SK-N-SH treated with all-trans-retinoic acid at 6 μM for 48 hours (cell line): ENCODE measurements at regions not wholly inside any gene's neighbourhood (a gene's known extent, or its start where the extent isn't known, plus 50 kb on each side); places are given as distances from the start of the nearest gene placed in this dataset.
A peak's percentile ranks its signal among the peaks of the same experiment; 100 is the strongest.

ENCODE experiments used
- ATAC-seq: fragments of 200-7000 bp; cut with Tn5 transposase; 3 replicates; pipeline ENCODE4 v1.9.1; 2020; ENCODE audit warnings: mild to moderate bottlenecking, moderate library complexity
- ARNTL ChIP-seq: fragments of 450-650 bp; formaldehyde crosslinking; IDR thresholded peaks from 2 replicates; pipeline ENCODE4 v1.5.0; 2020; ENCODE audit warnings: low read depth, mild to moderate bottlenecking, moderate library complexity, borderline replicate concordance
- BACH2 ChIP-seq: fragments of 250-450 bp; sonication (Bioruptor Pico); IDR thresholded peaks from 2 replicates; pipeline ENCODE4 v1.9.0; 2021; ENCODE audit warnings: mild to moderate bottlenecking, borderline replicate concordance
- CSDC2 ChIP-seq: fragments of 250-450 bp; sonication (Bioruptor Pico); IDR thresholded peaks from 2 replicates; pipeline ENCODE4 v1.5.0; 2020; ENCODE audit warnings: mild to moderate bottlenecking, moderate library complexity
- ESRRG ChIP-seq: fragments of 250-450 bp; sonication (Bioruptor Pico); IDR thresholded peaks from 2 replicates; pipeline ENCODE4 v1.6.1; 2021; ENCODE audit warnings: mild to moderate bottlenecking
- GLIS3 ChIP-seq: fragments of 250-450 bp; sonication (Bioruptor Pico); IDR thresholded peaks from 2 replicates; pipeline ENCODE4 v1.5.0; 2020; ENCODE audit warnings: mild to moderate bottlenecking, moderate library complexity
- ISL1 ChIP-seq: fragments of 250-450 bp; sonication (Bioruptor Pico); IDR thresholded peaks from 2 replicates; pipeline ENCODE4 v2.1.2; 2022; ENCODE audit warnings: mild to moderate bottlenecking, moderate library complexity
- OSR1 ChIP-seq: fragments of 250-450 bp; sonication (Bioruptor Pico); IDR thresholded peaks from 2 replicates; pipeline ENCODE4 v1.8.0; 2022; ENCODE audit warnings: moderate library complexity, mild to moderate bottlenecking, inconsistent platforms
- PPARA ChIP-seq: fragments of 250-450 bp; sonication (Bioruptor Pico); IDR thresholded peaks from 2 replicates; pipeline ENCODE4 v1.5.0; 2020; ENCODE audit warnings: mild to moderate bottlenecking, borderline replicate concordance
- RARB ChIP-seq: fragments of 250-450 bp; sonication (Bioruptor Pico); IDR thresholded peaks from 2 replicates; pipeline ENCODE4 v1.8.0; 2021; ENCODE audit warnings: mild to moderate bottlenecking, moderate library complexity
- SNAI2 ChIP-seq: fragments of 250-450 bp; sonication (Bioruptor Pico); IDR thresholded peaks from 2 replicates; pipeline ENCODE4 v1.5.0; 2020; ENCODE audit warnings: mild to moderate bottlenecking, moderate library complexity
- TOX ChIP-seq: fragments of 250-450 bp; sonication (Bioruptor Pico); IDR thresholded peaks from 2 replicates; pipeline ENCODE4 v1.8.0; 2021; ENCODE audit warnings: mild to moderate bottlenecking, moderate library complexity, borderline replicate concordance
- TSHZ2 ChIP-seq: fragments of 250-450 bp; sonication (Bioruptor Pico); IDR thresholded peaks from 2 replicates; pipeline ENCODE4 v1.5.0; 2020; ENCODE audit warnings: mild to moderate bottlenecking, moderate library complexity
- ZC3H10 ChIP-seq: fragments of 250-450 bp; sonication (Bioruptor Pico); IDR thresholded peaks from 2 replicates; pipeline ENCODE4 v1.5.1; 2021; ENCODE audit warnings: mild to moderate bottlenecking, moderate library complexity
- ZFP30 ChIP-seq: fragments of 450-650 bp; formaldehyde crosslinking; IDR thresholded peaks from 2 replicates; pipeline ENCODE4 v1.5.0; 2022; ENCODE audit warnings: mild to moderate bottlenecking, moderate library complexity
- ZNF565 ChIP-seq: fragments of 450-650 bp; formaldehyde crosslinking; conservative IDR thresholded peaks from 2 replicates; pipeline ENCODE4 v1.5.0; 2020; ENCODE audit warnings: low read depth, mild to moderate bottlenecking, moderate library complexity
- ZNF8 ChIP-seq: fragments of 450-650 bp; formaldehyde crosslinking; IDR thresholded peaks from 2 replicates; pipeline ENCODE4 v1.5.0; 2020; ENCODE audit warnings: mild to moderate bottlenecking, moderate library complexity
- TF ChIP-seq, protein P1 (sequence below): fragments of 250-450 bp; sonication (Bioruptor Pico); IDR thresholded peaks from 2 replicates; pipeline ENCODE4 v1.8.0; 2020; ENCODE audit warnings: mild to moderate bottlenecking, moderate library complexity, borderline replicate concordance
- TF ChIP-seq, protein P2 (sequence below): fragments of 250-450 bp; sonication (Bioruptor Pico); IDR thresholded peaks from 2 replicates; pipeline ENCODE4 v1.5.1; 2020; ENCODE audit warnings: low read depth, mild to moderate bottlenecking, moderate library complexity
- TF ChIP-seq, protein P3 (sequence below): fragments of 250-450 bp; sonication (Bioruptor Pico); IDR thresholded peaks from 2 replicates; pipeline ENCODE4 v1.5.1; 2021; ENCODE audit warnings: mild to moderate bottlenecking, moderate library complexity
- TF ChIP-seq, protein P4 (sequence below): fragments of 250-450 bp; sonication (Bioruptor Pico); IDR thresholded peaks from 2 replicates; pipeline ENCODE4 v1.8.0; 2021; ENCODE audit warnings: low read depth, mild to moderate bottlenecking, moderate library complexity, borderline replicate concordance

DNA sequence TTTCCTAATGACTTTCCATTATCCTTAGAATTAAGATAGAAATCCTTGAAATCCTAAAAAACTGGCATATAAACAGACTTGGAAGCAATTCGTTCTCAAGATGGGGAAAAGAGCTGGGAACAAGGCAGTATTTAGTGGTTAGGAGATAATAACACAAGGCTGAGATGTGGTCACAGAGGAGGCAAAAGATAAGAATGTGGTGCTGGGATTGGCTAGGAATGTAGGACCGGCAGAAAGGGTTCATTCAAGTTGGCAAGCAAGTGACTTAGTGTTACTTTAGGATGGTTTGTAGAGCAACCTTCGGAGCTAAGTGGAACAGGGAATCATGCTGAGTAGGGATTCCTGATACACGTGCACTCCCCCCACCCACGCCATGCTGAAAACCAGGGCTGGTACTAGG, 121.9 kb upstream of the RPS6KA3 start:
- ATAC-seq, result no peak
- TF ChIP-seq ZNF565 (CRISPR knock-in tag) (no peak), ZNF8 (CRISPR knock-in tag) (no peak), GLIS3 (CRISPR knock-in tag) (no peak), TOX (CRISPR knock-in tag) (no peak), CSDC2 (no peak), ZC3H10 (no peak), RARB (CRISPR knock-in tag) (no peak)
- TF ChIP-seq, protein P1, sequence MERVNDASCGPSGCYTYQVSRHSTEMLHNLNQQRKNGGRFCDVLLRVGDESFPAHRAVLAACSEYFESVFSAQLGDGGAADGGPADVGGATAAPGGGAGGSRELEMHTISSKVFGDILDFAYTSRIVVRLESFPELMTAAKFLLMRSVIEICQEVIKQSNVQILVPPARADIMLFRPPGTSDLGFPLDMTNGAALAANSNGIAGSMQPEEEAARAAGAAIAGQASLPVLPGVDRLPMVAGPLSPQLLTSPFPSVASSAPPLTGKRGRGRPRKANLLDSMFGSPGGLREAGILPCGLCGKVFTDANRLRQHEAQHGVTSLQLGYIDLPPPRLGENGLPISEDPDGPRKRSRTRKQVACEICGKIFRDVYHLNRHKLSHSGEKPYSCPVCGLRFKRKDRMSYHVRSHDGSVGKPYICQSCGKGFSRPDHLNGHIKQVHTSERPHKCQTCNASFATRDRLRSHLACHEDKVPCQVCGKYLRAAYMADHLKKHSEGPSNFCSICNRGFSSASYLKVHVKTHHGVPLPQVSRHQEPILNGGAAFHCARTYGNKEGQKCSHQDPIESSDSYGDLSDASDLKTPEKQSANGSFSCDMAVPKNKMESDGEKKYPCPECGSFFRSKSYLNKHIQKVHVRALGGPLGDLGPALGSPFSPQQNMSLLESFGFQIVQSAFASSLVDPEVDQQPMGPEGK (CRISPR knock-in tag), result no peak
- TF ChIP-seq, protein P2, sequence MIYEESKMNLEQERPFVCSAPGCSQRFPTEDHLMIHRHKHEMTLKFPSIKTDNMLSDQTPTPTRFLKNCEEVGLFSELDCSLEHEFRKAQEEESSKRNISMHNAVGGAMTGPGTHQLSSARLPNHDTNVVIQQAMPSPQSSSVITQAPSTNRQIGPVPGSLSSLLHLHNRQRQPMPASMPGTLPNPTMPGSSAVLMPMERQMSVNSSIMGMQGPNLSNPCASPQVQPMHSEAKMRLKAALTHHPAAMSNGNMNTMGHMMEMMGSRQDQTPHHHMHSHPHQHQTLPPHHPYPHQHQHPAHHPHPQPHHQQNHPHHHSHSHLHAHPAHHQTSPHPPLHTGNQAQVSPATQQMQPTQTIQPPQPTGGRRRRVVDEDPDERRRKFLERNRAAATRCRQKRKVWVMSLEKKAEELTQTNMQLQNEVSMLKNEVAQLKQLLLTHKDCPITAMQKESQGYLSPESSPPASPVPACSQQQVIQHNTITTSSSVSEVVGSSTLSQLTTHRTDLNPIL (CRISPR knock-in tag), result no peak

- no peak for TF ChIP-seq ARNTL
- TF ChIP-seq OSR1 (CRISPR knock-in tag), result no peak
- TF ChIP-seq RARB (CRISPR knock-in tag), result no peak
- no peak for TF ChIP-seq PPARA
- no peak for TF ChIP-seq CSDC2
- TF ChIP-seq TSHZ2, result no peak
- TF ChIP-seq, protein P2 (CRISPR knock-in tag), result no peak
- ATAC-seq, result no peak
Observed at GRCh38 chrX:20383477-20383876, 116.8 kb upstream of the RPS6KA3 start.

DNA sequence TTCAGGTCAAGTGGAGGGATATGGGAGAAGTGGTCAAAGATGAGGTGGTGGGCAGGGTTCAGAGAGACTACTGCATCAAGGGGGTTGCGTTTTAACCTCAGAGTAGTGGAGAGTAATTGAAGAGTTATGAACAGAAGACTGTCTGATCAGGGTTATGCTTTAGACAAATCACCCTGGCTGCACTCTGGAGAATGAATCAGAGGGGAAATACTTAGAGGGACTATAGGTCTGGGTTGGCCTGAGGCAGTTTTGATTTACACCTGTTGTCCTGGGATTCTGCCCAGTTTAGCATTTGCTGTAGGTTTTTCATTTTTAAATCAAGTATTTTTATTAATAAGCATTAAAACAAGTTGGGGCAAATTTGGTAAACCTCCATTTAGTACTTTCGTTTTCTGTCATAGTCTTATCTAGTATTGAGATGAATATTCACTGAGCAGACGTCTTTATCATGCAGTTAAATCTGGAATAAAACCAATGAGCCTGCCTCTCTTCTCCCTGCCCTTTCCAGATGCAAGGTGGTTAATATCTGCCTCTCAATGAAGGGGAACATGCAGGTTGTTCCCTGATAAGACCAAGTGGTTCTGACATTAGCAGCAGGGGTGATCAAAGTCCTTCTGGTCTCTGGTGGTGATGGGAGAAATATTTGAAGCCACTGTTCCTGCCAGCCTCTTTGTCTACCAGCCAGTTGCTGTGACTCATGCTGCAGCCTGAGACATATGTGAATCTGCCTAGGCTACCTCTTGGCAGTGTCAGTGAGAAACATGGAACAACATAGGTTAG, 116.0 kb upstream of the RPS6KA3 start:
- peak; percentile 87 for ATAC-seq
- no peak for TF ChIP-seq ZC3H10
- peak; percentile 35; the same call in 1 of the 2 replicates for TF ChIP-seq ISL1 (CRISPR knock-in tag)
- TF ChIP-seq, all 23 proteins: peak for 1

DNA sequence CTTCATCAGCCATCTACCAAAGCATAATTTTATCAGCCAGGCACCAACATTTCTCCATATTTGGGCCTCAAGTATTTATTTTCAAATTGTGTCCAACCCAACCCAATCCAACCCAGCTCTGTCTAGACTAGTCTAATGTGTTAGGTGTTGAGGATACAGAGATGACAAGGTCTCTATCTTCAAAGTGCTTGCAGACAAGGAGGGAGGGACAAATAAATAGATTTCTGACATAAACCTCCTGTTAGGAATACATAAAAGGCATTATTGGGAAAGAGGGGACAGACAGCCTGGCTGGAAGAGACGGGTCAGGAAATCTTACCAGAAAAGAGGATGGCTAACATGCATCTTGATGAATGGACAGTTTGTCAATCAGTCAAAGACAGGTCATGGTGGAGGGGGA, 115.4 kb upstream of the RPS6KA3 start:
- no peak for ATAC-seq
- TF ChIP-seq ZC3H10, result no peak
- no peak for TF ChIP-seq ZNF8 (CRISPR knock-in tag)
- TF ChIP-seq, protein P3, sequence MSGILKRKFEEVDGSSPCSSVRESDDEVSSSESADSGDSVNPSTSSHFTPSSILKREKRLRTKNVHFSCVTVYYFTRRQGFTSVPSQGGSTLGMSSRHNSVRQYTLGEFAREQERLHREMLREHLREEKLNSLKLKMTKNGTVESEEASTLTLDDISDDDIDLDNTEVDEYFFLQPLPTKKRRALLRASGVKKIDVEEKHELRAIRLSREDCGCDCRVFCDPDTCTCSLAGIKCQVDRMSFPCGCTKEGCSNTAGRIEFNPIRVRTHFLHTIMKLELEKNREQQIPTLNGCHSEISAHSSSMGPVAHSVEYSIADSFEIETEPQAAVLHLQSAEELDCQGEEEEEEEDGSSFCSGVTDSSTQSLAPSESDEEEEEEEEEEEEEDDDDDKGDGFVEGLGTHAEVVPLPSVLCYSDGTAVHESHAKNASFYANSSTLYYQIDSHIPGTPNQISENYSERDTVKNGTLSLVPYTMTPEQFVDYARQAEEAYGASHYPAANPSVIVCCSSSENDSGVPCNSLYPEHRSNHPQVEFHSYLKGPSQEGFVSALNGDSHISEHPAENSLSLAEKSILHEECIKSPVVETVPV, result no peak
- TF ChIP-seq ESRRG (CRISPR knock-in tag), result no peak
- no peak for TF ChIP-seq BACH2
- TF ChIP-seq GLIS3 (CRISPR knock-in tag), result no peak
- TF ChIP-seq, protein P2 (CRISPR knock-in tag), result no peak
- TF ChIP-seq, protein P4, sequence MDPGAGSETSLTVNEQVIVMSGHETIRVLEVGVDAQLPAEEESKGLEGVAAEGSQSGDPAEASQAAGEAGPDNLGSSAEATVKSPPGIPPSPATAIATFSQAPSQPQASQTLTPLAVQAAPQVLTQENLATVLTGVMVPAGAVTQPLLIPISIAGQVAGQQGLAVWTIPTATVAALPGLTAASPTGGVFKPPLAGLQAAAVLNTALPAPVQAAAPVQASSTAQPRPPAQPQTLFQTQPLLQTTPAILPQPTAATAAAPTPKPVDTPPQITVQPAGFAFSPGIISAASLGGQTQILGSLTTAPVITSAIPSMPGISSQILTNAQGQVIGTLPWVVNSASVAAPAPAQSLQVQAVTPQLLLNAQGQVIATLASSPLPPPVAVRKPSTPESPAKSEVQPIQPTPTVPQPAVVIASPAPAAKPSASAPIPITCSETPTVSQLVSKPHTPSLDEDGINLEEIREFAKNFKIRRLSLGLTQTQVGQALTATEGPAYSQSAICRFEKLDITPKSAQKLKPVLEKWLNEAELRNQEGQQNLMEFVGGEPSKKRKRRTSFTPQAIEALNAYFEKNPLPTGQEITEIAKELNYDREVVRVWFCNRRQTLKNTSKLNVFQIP (CRISPR knock-in tag), result no peak
- no peak for TF ChIP-seq RARB (CRISPR knock-in tag)
- no peak for TF ChIP-seq SNAI2 (CRISPR knock-in tag)
- no peak for TF ChIP-seq ZFP30 (CRISPR knock-in tag)
- no peak for TF ChIP-seq ZNF565 (CRISPR knock-in tag)
- TF ChIP-seq, protein P1 (CRISPR knock-in tag), result no peak
